Neural progenitor cell (in vitro differentiated cells): ENCODE measurements at regions not wholly inside any gene's neighbourhood (a gene's known extent, or its start where the extent isn't known, plus 50 kb on each side); places are given as distances from the start of the nearest gene placed in this dataset.

Experiments used
- CTCF ChIP-seq: fragments of 200-600 bp; sonication (generic); IDR thresholded peaks from 2 replicates; pipeline ENCODE4 v1.5.1; 2017; ENCODE audit warnings: antibody characterized with exemption, mild to moderate bottlenecking
- EZH2 ChIP-seq: fragments of 200-600 bp; sonication (generic); IDR thresholded peaks from 2 replicates; pipeline ENCODE4 v1.6.1; 2017; ENCODE audit warnings: antibody characterized with exemption, mild to moderate bottlenecking, moderate library complexity
- EZH2phosphoT487 ChIP-seq: fragments of 200-600 bp; sonication (generic); IDR thresholded peaks from 2 replicates; pipeline ENCODE4 v1.6.1; 2017; ENCODE audit warnings: antibody characterized with exemption

GRCh38 chr3:5678248-5678647, 490.7 kb downstream of the EDEM1 start:
- no peak for TF ChIP-seq EZH2
- no peak for TF ChIP-seq CTCF
- no peak for TF ChIP-seq EZH2phosphoT487
